OCI-M1 (cell line): ENCODE measurements at regions not wholly inside any gene's neighbourhood (a gene's known extent, or its start where the extent isn't known, plus 50 kb on each side); places are given as distances from the start of the nearest gene placed in this dataset.
"Not testable (repeated sequence)": the region's sequence is repeated elsewhere in the genome, so short reads cannot be mapped to it uniquely, and the experiment has no call there.

Experiments
- DNase-seq: peaks from one replicate; lab custom pipeline; 2025; lab: John Stamatoyannopoulos, UW

- DNase-seq = peak; percentile 8
Measured at GRCh38 chr16:59113004-59113670, 379.0 kb upstream of the GOT2 start.

GRCh38 chr16:59111280-59111679 lies 377.2 kb upstream of the GOT2 start:
- no peak for DNase-seq

- no peak for DNase-seq
Measured at GRCh38 chr16:59108374-59108773, 374.3 kb upstream of the GOT2 start.

- DNase-seq = not testable (repeated sequence)
Measured at GRCh38 chr16:59096682-59097081, 362.6 kb upstream of the GOT2 start.

GRCh38 chr16:59090541-59090940 lies 356.4 kb upstream of the GOT2 start:
- DNase-seq = no peak

GRCh38 chr16:59088431-59088830 lies 354.3 kb upstream of the GOT2 start:
- DNase-seq = no peak

GRCh38 chr16:59087641-59088040 lies 353.5 kb upstream of the GOT2 start:
- no peak for DNase-seq

- peak; percentile 77 for DNase-seq
Measured at GRCh38 chr16:59067205-59067604, 333.1 kb upstream of the GOT2 start.

GRCh38 chr16:59060207-59060606 lies 326.1 kb upstream of the GOT2 start:
- DNase-seq = no peak

- peak; percentile 33 for DNase-seq
Measured at GRCh38 chr16:59058250-59058649, 324.1 kb upstream of the GOT2 start.

- DNase-seq = no peak
Measured at GRCh38 chr16:59053911-59054310, 319.8 kb upstream of the GOT2 start.

GRCh38 chr16:59052231-59052630 lies 318.1 kb upstream of the GOT2 start:
- DNase-seq = no peak

GRCh38 chr16:59048876-59049275 lies 314.8 kb upstream of the GOT2 start:
- no peak for DNase-seq

- DNase-seq = peak; percentile 4
Measured at GRCh38 chr16:59047114-59047513, 313.0 kb upstream of the GOT2 start.

- DNase-seq = no peak
Measured at GRCh38 chr16:59046335-59046734, 312.2 kb upstream of the GOT2 start.

- DNase-seq = no peak
Measured at GRCh38 chr16:59045501-59045900, 311.4 kb upstream of the GOT2 start.

- no peak for DNase-seq
Measured at GRCh38 chr16:59044616-59045015, 310.5 kb upstream of the GOT2 start.

GRCh38 chr16:59042301-59042700 lies 308.2 kb upstream of the GOT2 start:
- peak; percentile 89 for DNase-seq

GRCh38 chr16:59039066-59039720 lies 305.1 kb upstream of the GOT2 start:
- DNase-seq = no peak

GRCh38 chr16:59030923-59031485 lies 296.9 kb upstream of the GOT2 start:
- no peak for DNase-seq

- DNase-seq = no peak
Measured at GRCh38 chr16:59021751-59022150, 287.6 kb upstream of the GOT2 start.

- peak; percentile 9 for DNase-seq
Measured at GRCh38 chr16:59013930-59014329, 279.8 kb upstream of the GOT2 start.

- DNase-seq = no peak
Measured at GRCh38 chr16:58999762-59000161, 265.6 kb upstream of the GOT2 start.

- not testable (repeated sequence) for DNase-seq
Measured at GRCh38 chr16:58992755-58993154, 258.6 kb upstream of the GOT2 start.
